AG10803 (cell line): ENCODE measurements at regions not wholly inside any gene's neighbourhood (a gene's known extent, or its start where the extent isn't known, plus 50 kb on each side); places are given as distances from the start of the nearest gene placed in this dataset.

Experiments used
- DNase-seq: peaks from one replicate; pipeline ENCODE4 v3.0.0; 2010; ENCODE audit warnings: low read depth
- H3K4me3 ChIP-seq: 2 replicates; pipeline ENCODE4 v1.5.1; 2011; ENCODE audit warnings: mild to moderate bottlenecking, low read length, control low read depth
- CTCF ChIP-seq: conservative IDR thresholded peaks from 2 replicates; pipeline ENCODE4 v1.5.1; 2011; ENCODE audit warnings: mild to moderate bottlenecking, low read length, control low read depth, inconsistent platforms

- H3K4me3 ChIP-seq: no peak overlapping the region
- TF ChIP-seq CTCF: no peak
- DNase-seq: no peak
These were observed 63.9 kb downstream of the CRPPA start for GRCh38 chr7:16357474-16357873.

DNA sequence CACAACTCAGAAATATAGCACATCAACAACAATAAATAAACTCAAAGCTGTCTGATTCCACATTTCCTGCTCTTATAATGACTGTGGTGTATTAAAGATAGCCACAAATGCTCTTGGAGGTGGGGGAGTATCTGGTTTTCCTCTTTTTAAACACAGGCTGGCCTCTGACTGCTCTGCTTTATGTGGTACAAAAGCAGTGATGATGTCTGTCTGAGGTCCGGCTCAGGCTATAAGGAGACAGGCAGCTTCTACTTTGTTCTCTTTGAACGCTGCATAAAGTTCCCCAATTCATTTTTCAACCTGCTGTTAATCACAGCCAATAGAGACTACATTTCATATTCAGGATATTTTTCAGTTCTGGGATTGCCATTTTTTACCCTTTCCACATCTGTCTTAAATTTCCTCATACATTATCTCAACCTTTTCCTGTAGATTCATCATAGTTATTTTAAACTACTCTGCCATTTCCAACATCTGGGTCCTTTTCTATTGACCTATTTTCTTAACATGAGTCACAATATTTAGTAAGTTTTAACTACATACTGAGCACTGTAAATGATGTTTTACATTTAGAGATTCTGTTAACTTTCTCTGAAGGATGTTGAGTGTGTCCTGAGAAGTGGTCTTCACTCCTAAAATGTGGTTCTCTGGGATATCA lies 64.9 kb downstream of the CRPPA start:
- TF ChIP-seq CTCF: no peak
- H3K4me3 ChIP-seq: no peak overlapping the region
- peak; percentile 49 for DNase-seq

- TF ChIP-seq CTCF: no peak
- DNase-seq: no peak
These were observed 66.8 kb downstream of the CRPPA start for GRCh38 chr7:16354573-16354972.

DNA sequence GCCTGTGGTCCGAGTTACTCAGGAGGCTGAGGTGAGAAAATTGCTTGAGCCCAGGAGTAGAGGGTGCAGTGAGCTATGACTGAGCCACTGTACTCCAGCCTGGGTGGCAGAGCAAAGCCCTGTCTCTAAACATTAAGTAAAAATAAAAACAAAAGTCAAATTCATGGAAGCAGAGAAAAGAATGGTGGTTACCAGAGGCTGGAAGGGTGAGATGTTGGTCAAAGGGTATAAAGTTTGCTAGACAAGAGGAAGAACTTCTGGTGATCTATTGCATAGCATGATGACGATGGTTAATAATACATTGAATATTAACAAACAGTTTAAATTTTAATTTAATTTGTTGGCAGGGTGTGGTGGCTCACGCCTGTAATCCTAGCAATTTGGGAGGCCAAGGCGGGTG lies 68.1 kb downstream of the CRPPA start:
- no peak for DNase-seq
- no peak for TF ChIP-seq CTCF
- no peak overlapping the region for H3K4me3 ChIP-seq

More at GRCh38 chr7:16354573-16354972, 66.8 kb downstream of the CRPPA start:
- no peak overlapping the region for H3K4me3 ChIP-seq

GRCh38 chr7:16350634-16351033 lies 70.7 kb downstream of the CRPPA start:
- H3K4me3 ChIP-seq: no peak overlapping the region
- DNase-seq: no peak
- TF ChIP-seq CTCF: no peak

- no peak for TF ChIP-seq CTCF
- H3K4me3 ChIP-seq: no peak overlapping the region
- no peak for DNase-seq
These were observed 73.1 kb downstream of the CRPPA start for GRCh38 chr7:16348251-16348650.

DNA sequence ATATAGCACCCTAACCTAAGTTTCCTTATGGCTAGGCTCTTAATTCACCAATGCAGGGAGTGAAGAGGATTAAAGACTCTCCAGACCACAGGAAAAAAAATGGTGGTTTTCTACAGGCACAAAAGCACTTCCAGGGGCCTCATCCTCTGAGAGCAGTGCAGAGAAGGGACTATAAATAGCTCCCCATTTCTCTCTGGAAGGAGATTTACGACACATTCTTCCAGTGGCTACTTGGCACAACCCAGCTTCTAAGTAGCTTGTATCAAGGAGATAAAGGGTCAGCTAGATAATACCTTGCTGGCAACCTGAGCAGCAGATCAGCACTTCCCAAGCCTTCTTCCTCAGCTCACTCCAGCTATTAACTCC lies 73.5 kb downstream of the CRPPA start:
- no peak overlapping the region for H3K4me3 ChIP-seq
- peak; percentile 15 for DNase-seq
- TF ChIP-seq CTCF: no peak
